Activated CD8-positive, alpha-beta memory T cell treated with anti-CD3 and anti-CD28 coated beads, Interleukin-2, amount 10 ng/mL, durations not matched to agents 7 days and 5 days (primary cell): ENCODE measurements at regions not wholly inside any gene's neighbourhood (a gene's known extent, or its start where the extent isn't known, plus 50 kb on each side); places are given as distances from the start of the nearest gene placed in this dataset.
A peak's percentile ranks its signal among the peaks of the same experiment; 100 is the strongest.

ENCODE experiments used
- ATAC-seq: fragments of 150-1000 bp; cut with Tn5 transposase; one replicate; pipeline ENCODE4 v1.10.0; 2021; ENCODE audit warnings: moderate library complexity
- CTCF ChIA-PET: fragments of 350-600 bp; sonication (Branson Sonifier 250); formaldehyde crosslinking; loops from one replicate; lab custom pipeline; 2021; ENCODE audit warnings: antibody characterized with exemption; lab: Charles Lee
- DNase-seq: peaks from one replicate; pipeline ENCODE4 v3.0.0-alpha.2; 2020
- H3K27ac Mint-ChIP-seq: one replicate; pipeline ENCODE4 v1.8.0; 2021; ENCODE audit warnings: mild to moderate bottlenecking, mixed read lengths
- H3K27me3 Mint-ChIP-seq: one replicate; pipeline ENCODE4 v1.8.0; 2021; ENCODE audit warnings: mixed read lengths
- H3K36me3 Mint-ChIP-seq: one replicate; pipeline ENCODE4 v1.8.0; 2021; ENCODE audit warnings: mild to moderate bottlenecking, mixed read lengths
- H3K4me1 Mint-ChIP-seq: one replicate; pipeline ENCODE4 v1.8.0; 2021; ENCODE audit warnings: mixed read lengths
- H3K4me3 Mint-ChIP-seq: one replicate; pipeline ENCODE4 v1.8.0; 2021; ENCODE audit warnings: mild to moderate bottlenecking, moderate library complexity, mixed read lengths
- H3K9me3 Mint-ChIP-seq: one replicate; pipeline ENCODE4 v1.8.0; 2022; ENCODE audit warnings: low read depth, mixed read lengths

GRCh38 chr13:73250061-73250460, 191.3 kb downstream of the KLF5 start:
- no peaks in the 10 kb centered on the region for H3K36me3 Mint-ChIP-seq
- no peak for DNase-seq
- H3K4me3 Mint-ChIP-seq: no peak overlapping the region
- H3K4me1 Mint-ChIP-seq: no peaks in the 10 kb centered on the region
- H3K27me3 Mint-ChIP-seq: peaks cover 13% of the 10 kb centered on the region
- CTCF ChIA-PET: interaction anchor here (0.9 kb wide), 1 partner anchor 1241 kb away, joined by 3 read pairs; no protein-coding TSS in a partner anchor
- H3K27ac Mint-ChIP-seq: no peak overlapping the region
- no peak for ATAC-seq
- H3K9me3 Mint-ChIP-seq: no peaks in the 10 kb centered on the region

GRCh38 chr13:73248711-73249580, 190.1 kb downstream of the KLF5 start:
- H3K4me1 Mint-ChIP-seq: no peaks in the 10 kb centered on the region
- CTCF ChIA-PET: no interaction called here

GRCh38 chr13:73248154-73248553, 189.3 kb downstream of the KLF5 start:
- no peak overlapping the region for H3K4me3 Mint-ChIP-seq
- CTCF ChIA-PET: no interaction called here
- no peaks in the 10 kb centered on the region for H3K9me3 Mint-ChIP-seq
- peaks cover 13% of the 10 kb centered on the region for H3K27me3 Mint-ChIP-seq
- H3K36me3 Mint-ChIP-seq: no peaks in the 10 kb centered on the region
- ATAC-seq: no peak
- no peak for DNase-seq
- H3K4me1 Mint-ChIP-seq: no peaks in the 10 kb centered on the region
- H3K27ac Mint-ChIP-seq: no peak overlapping the region

More at GRCh38 chr13:73248711-73249580, 190.1 kb downstream of the KLF5 start:
- no peaks in the 10 kb centered on the region for H3K36me3 Mint-ChIP-seq
- no peak overlapping the region for H3K4me3 Mint-ChIP-seq
- DNase-seq: no peak
- H3K27me3 Mint-ChIP-seq: peaks cover 13% of the 10 kb centered on the region
- no peak for ATAC-seq
- no peak overlapping the region for H3K27ac Mint-ChIP-seq
- no peaks in the 10 kb centered on the region for H3K9me3 Mint-ChIP-seq

- CTCF ChIA-PET: no interaction called here
- no peak for ATAC-seq
- Mint-ChIP-seq H3K9me3 (no peaks in the 10 kb centered on the region), H3K4me3 (no peak overlapping the region), H3K27me3 (peaks cover 11% of the 10 kb centered on the region), H3K27ac (no peak overlapping the region), H3K4me1 (no peaks in the 10 kb centered on the region), H3K36me3 (no peaks in the 10 kb centered on the region)
- no peak for DNase-seq
Observed at GRCh38 chr13:73245246-73245645, 186.4 kb downstream of the KLF5 start.

- Mint-ChIP-seq H3K4me3 (no peak overlapping the region), H3K36me3 (no peaks in the 10 kb centered on the region), H3K27me3 (peaks cover 10% of the 10 kb centered on the region), H3K27ac (no peak overlapping the region), H3K9me3 (no peaks in the 10 kb centered on the region), H3K4me1 (no peaks in the 10 kb centered on the region)
- no peak for DNase-seq
- no peak for ATAC-seq
- CTCF ChIA-PET: no interaction called here
Observed at GRCh38 chr13:73244467-73244866, 185.7 kb downstream of the KLF5 start.

- CTCF ChIA-PET: no interaction called here
- no peak for ATAC-seq
- no peak for DNase-seq
Observed at GRCh38 chr13:73242515-73243015, 183.8 kb downstream of the KLF5 start.

GRCh38 chr13:73240193-73240592, 181.4 kb downstream of the KLF5 start:
- Mint-ChIP-seq H3K4me1 (no peaks in the 10 kb centered on the region), H3K27ac (no peak overlapping the region), H3K9me3 (no peaks in the 10 kb centered on the region), H3K4me3 (no peak overlapping the region), H3K36me3 (no peaks in the 10 kb centered on the region), H3K27me3 (peaks cover 11% of the 10 kb centered on the region)
- CTCF ChIA-PET: no interaction called here
- ATAC-seq: no peak
- DNase-seq: no peak

More at GRCh38 chr13:73242515-73243015, 183.8 kb downstream of the KLF5 start:
- Mint-ChIP-seq H3K27me3 (peaks cover 6% of the 10 kb centered on the region), H3K4me1 (no peaks in the 10 kb centered on the region), H3K9me3 (no peaks in the 10 kb centered on the region), H3K36me3 (no peaks in the 10 kb centered on the region), H3K4me3 (no peak overlapping the region), H3K27ac (no peak overlapping the region)

- no peaks in the 10 kb centered on the region for H3K36me3 Mint-ChIP-seq
- peaks cover 11% of the 10 kb centered on the region for H3K4me1 Mint-ChIP-seq
- CTCF ChIA-PET: interaction anchor here (0.8 kb wide), 1 partner anchor 516 kb away, joined by 3 read pairs; no protein-coding TSS in a partner anchor
- peaks cover 23% of the 10 kb centered on the region for H3K27me3 Mint-ChIP-seq
- no peak overlapping the region for H3K4me3 Mint-ChIP-seq
- H3K9me3 Mint-ChIP-seq: no peaks in the 10 kb centered on the region
- DNase-seq: no peak
- ATAC-seq: no peak
- H3K27ac Mint-ChIP-seq: no peak overlapping the region
Observed at GRCh38 chr13:73235385-73235784, 176.6 kb downstream of the KLF5 start.

- no peak for DNase-seq
- peaks cover 1% of the 10 kb centered on the region for H3K36me3 Mint-ChIP-seq
- no peaks in the 10 kb centered on the region for H3K9me3 Mint-ChIP-seq
- peaks cover 41% of the 10 kb centered on the region for H3K27me3 Mint-ChIP-seq
- CTCF ChIA-PET: no interaction called here
- H3K4me3 Mint-ChIP-seq: no peak overlapping the region
- H3K27ac Mint-ChIP-seq: no peak overlapping the region
- ATAC-seq: no peak
- H3K4me1 Mint-ChIP-seq: peaks cover 28% of the 10 kb centered on the region
Observed at GRCh38 chr13:73231471-73231870, 172.7 kb downstream of the KLF5 start.

- Mint-ChIP-seq H3K4me3 (no peak overlapping the region), H3K4me1 (peaks cover 28% of the 10 kb centered on the region), H3K27me3 (peaks cover 43% of the 10 kb centered on the region), H3K36me3 (peaks cover 1% of the 10 kb centered on the region), H3K27ac (no peak overlapping the region), H3K9me3 (no peaks in the 10 kb centered on the region)
- DNase-seq (no peak), ATAC-seq (no peak)
- CTCF ChIA-PET: no interaction called here
Observed at GRCh38 chr13:73230716-73231115, 171.9 kb downstream of the KLF5 start.

- H3K27ac Mint-ChIP-seq: peak overlapping the region; percentile 47
- no peak overlapping the region for H3K4me3 Mint-ChIP-seq
- H3K27me3 Mint-ChIP-seq: peaks cover 47% of the 10 kb centered on the region
- no peaks in the 10 kb centered on the region for H3K9me3 Mint-ChIP-seq
- H3K4me1 Mint-ChIP-seq: peaks cover 43% of the 10 kb centered on the region
- CTCF ChIA-PET: no interaction called here
- DNase-seq (peak; percentile 58), ATAC-seq (peak; percentile 89)
- H3K36me3 Mint-ChIP-seq: peaks cover 3% of the 10 kb centered on the region
Observed at GRCh38 chr13:73228546-73228945, 169.7 kb downstream of the KLF5 start.

GRCh38 chr13:73225990-73226389, 167.2 kb downstream of the KLF5 start:
- Mint-ChIP-seq H3K36me3 (peaks cover 3% of the 10 kb centered on the region), H3K27me3 (peaks cover 56% of the 10 kb centered on the region), H3K4me1 (peaks cover 48% of the 10 kb centered on the region), H3K9me3 (no peaks in the 10 kb centered on the region), H3K27ac (no peak overlapping the region), H3K4me3 (no peak overlapping the region)
- ATAC-seq (no peak), DNase-seq (no peak)
- CTCF ChIA-PET: no interaction called here

- DNase-seq: no peak
- CTCF ChIA-PET: no interaction called here
- Mint-ChIP-seq H3K27ac (no peak overlapping the region), H3K27me3 (peaks cover 56% of the 10 kb centered on the region), H3K4me1 (peaks cover 41% of the 10 kb centered on the region), H3K4me3 (no peak overlapping the region), H3K9me3 (no peaks in the 10 kb centered on the region), H3K36me3 (peaks cover 3% of the 10 kb centered on the region)
- ATAC-seq: no peak
Observed at GRCh38 chr13:73224703-73225102, 165.9 kb downstream of the KLF5 start.

GRCh38 chr13:73223372-73223781, 164.6 kb downstream of the KLF5 start:
- DNase-seq (peak; percentile 77), ATAC-seq (peak; percentile 83)
- Mint-ChIP-seq H3K36me3 (peaks cover 3% of the 10 kb centered on the region), H3K27ac (no peak overlapping the region), H3K4me1 (peaks cover 30% of the 10 kb centered on the region), H3K9me3 (no peaks in the 10 kb centered on the region), H3K27me3 (peaks cover 62% of the 10 kb centered on the region), H3K4me3 (no peak overlapping the region)
- CTCF ChIA-PET: interaction anchor here (1.0 kb wide), 1 partner anchor 52 kb away, joined by 4 read pairs; no protein-coding TSS in a partner anchor
